Fibroblast of pulmonary artery (primary cell): ENCODE measurements at regions not wholly inside any gene's neighbourhood (a gene's known extent, or its start where the extent isn't known, plus 50 kb on each side); places are given as distances from the start of the nearest gene placed in this dataset.

ENCODE experiments used
- DNase-seq: peaks from one replicate; pipeline ENCODE4 v3.0.0-alpha.2; 2010; ENCODE audit warnings: low read depth
- H3K4me3 ChIP-seq: replicated peaks from 2 replicates; pipeline ENCODE4 v1.5.1; 2011; ENCODE audit warnings: low read depth, mild to moderate bottlenecking, control low read depth, low read length, moderate library complexity
- CTCF ChIP-seq: IDR thresholded peaks from 2 replicates; pipeline ENCODE4 v1.5.1; 2011; ENCODE audit warnings: mild to moderate bottlenecking, control low read depth, low read length, inconsistent platforms; ENCODE audit errors: missing control alignments

GRCh38 chr10:71006506-71006905, 118.1 kb upstream of the PCBD1 start:
- TF ChIP-seq CTCF: no peak
- DNase-seq: no peak
- no peak overlapping the region for H3K4me3 ChIP-seq

- DNase-seq: no peak
- TF ChIP-seq CTCF: no peak
- H3K4me3 ChIP-seq: no peak overlapping the region
Measured at GRCh38 chr10:71007516-71007915, 119.2 kb upstream of the PCBD1 start.

GRCh38 chr10:71008150-71008549, 119.8 kb upstream of the PCBD1 start:
- H3K4me3 ChIP-seq: no peak overlapping the region
- no peak for DNase-seq
- no peak for TF ChIP-seq CTCF

GRCh38 chr10:71009126-71009525, 120.8 kb upstream of the PCBD1 start:
- DNase-seq: no peak
- no peak overlapping the region for H3K4me3 ChIP-seq
- TF ChIP-seq CTCF: no peak

- no peak for DNase-seq
- TF ChIP-seq CTCF: no peak
- no peak overlapping the region for H3K4me3 ChIP-seq
Measured at GRCh38 chr10:71010730-71011129, 122.4 kb upstream of the PCBD1 start.

- no peak for TF ChIP-seq CTCF
- DNase-seq: no peak
- no peak overlapping the region for H3K4me3 ChIP-seq
Measured at GRCh38 chr10:71011141-71011540, 122.8 kb upstream of the PCBD1 start.

- no peak overlapping the region for H3K4me3 ChIP-seq
- TF ChIP-seq CTCF: no peak
- DNase-seq: no peak
Measured at GRCh38 chr10:71014021-71014805, 125.8 kb upstream of the PCBD1 start.
